Osteocyte (in vitro differentiated cells): ENCODE measurements at regions not wholly inside any gene's neighbourhood (a gene's known extent, or its start where the extent isn't known, plus 50 kb on each side); places are given as distances from the start of the nearest gene placed in this dataset.

Source experiments
- DNase-seq: peaks from one replicate; pipeline ENCODE4 v3.0.0; 2021; ENCODE audit warnings: mixed read lengths; ENCODE audit not compliant: unreplicated experiment; ENCODE audit errors: extremely low spot score
- H3K27ac Mint-ChIP-seq: one replicate; pipeline ENCODE4 v1.8.0; 2021; ENCODE audit warnings: mild to moderate bottlenecking, mixed read lengths; ENCODE audit not compliant: unreplicated experiment
- H3K27me3 Mint-ChIP-seq: one replicate; pipeline ENCODE4 v1.8.0; 2021; ENCODE audit warnings: mixed read lengths; ENCODE audit not compliant: unreplicated experiment
- H3K36me3 Mint-ChIP-seq: one replicate; pipeline ENCODE4 v1.8.0; 2021; ENCODE audit warnings: mixed read lengths; ENCODE audit not compliant: unreplicated experiment
- H3K4me1 Mint-ChIP-seq: one replicate; pipeline ENCODE4 v1.8.0; 2021; ENCODE audit warnings: mixed read lengths; ENCODE audit not compliant: unreplicated experiment
- H3K4me3 Mint-ChIP-seq: one replicate; pipeline ENCODE4 v1.8.0; 2021; ENCODE audit warnings: mild to moderate bottlenecking, moderate library complexity, mixed read lengths; ENCODE audit not compliant: unreplicated experiment
- H3K9me3 Mint-ChIP-seq: one replicate; pipeline ENCODE4 v1.8.0; 2021; ENCODE audit warnings: mixed read lengths; ENCODE audit not compliant: unreplicated experiment
- TF ChIP-seq, protein P1 (sequence below): fragments of 200-600 bp; sonication (generic); IDR thresholded peaks from 2 replicates; pipeline ENCODE4 v1.5.0; 2021; ENCODE audit warnings: antibody characterized with exemption, mild to moderate bottlenecking, moderate library complexity

GRCh38 chr9:79383096-79383495 is 188.7 kb upstream of the TLE4 start:
- H3K4me1 Mint-ChIP-seq: peaks cover 21% of the 10 kb centered on the region
- H3K27ac Mint-ChIP-seq: no peak overlapping the region
- no peaks in the 10 kb centered on the region for H3K27me3 Mint-ChIP-seq
- H3K9me3 Mint-ChIP-seq: peaks cover 19% of the 10 kb centered on the region
- H3K36me3 Mint-ChIP-seq: no peaks in the 10 kb centered on the region
- DNase-seq: no peak
- no peak overlapping the region for H3K4me3 Mint-ChIP-seq
- TF ChIP-seq, protein P1, sequence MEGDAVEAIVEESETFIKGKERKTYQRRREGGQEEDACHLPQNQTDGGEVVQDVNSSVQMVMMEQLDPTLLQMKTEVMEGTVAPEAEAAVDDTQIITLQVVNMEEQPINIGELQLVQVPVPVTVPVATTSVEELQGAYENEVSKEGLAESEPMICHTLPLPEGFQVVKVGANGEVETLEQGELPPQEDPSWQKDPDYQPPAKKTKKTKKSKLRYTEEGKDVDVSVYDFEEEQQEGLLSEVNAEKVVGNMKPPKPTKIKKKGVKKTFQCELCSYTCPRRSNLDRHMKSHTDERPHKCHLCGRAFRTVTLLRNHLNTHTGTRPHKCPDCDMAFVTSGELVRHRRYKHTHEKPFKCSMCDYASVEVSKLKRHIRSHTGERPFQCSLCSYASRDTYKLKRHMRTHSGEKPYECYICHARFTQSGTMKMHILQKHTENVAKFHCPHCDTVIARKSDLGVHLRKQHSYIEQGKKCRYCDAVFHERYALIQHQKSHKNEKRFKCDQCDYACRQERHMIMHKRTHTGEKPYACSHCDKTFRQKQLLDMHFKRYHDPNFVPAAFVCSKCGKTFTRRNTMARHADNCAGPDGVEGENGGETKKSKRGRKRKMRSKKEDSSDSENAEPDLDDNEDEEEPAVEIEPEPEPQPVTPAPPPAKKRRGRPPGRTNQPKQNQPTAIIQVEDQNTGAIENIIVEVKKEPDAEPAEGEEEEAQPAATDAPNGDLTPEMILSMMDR: no peak

GRCh38 chr9:79384091-79384490 is 187.7 kb upstream of the TLE4 start:
- Mint-ChIP-seq H3K36me3 (no peaks in the 10 kb centered on the region), H3K4me3 (no peak overlapping the region), H3K27ac (no peak overlapping the region), H3K27me3 (no peaks in the 10 kb centered on the region), H3K4me1 (peaks cover 26% of the 10 kb centered on the region), H3K9me3 (peaks cover 19% of the 10 kb centered on the region)
- TF ChIP-seq, protein P1: no peak
- DNase-seq: no peak

DNA sequence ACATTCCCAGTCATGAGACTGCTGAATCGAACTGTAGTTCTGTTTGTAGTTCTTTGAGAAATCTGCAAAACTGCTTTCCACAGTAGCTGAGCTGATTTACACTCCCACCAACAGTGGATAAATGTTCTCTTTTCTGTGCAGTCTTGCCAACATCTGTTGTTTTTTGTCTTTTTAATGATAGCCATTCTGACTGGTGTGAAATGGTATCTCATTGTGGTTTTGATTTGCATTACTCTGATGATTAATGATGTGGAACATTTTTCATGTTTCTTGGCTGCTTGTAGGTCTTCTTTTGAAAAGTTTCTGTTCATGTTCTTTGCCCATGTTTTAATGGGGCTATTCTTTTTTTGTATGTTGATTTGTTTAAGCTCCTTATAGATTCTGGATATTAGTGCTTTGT is 187.3 kb upstream of the TLE4 start:
- Mint-ChIP-seq H3K4me1 (peaks cover 26% of the 10 kb centered on the region), H3K9me3 (peaks cover 19% of the 10 kb centered on the region), H3K36me3 (no peaks in the 10 kb centered on the region), H3K4me3 (no peak overlapping the region), H3K27me3 (no peaks in the 10 kb centered on the region), H3K27ac (no peak overlapping the region)
- no peak for DNase-seq
- TF ChIP-seq, protein P1: no peak

DNA sequence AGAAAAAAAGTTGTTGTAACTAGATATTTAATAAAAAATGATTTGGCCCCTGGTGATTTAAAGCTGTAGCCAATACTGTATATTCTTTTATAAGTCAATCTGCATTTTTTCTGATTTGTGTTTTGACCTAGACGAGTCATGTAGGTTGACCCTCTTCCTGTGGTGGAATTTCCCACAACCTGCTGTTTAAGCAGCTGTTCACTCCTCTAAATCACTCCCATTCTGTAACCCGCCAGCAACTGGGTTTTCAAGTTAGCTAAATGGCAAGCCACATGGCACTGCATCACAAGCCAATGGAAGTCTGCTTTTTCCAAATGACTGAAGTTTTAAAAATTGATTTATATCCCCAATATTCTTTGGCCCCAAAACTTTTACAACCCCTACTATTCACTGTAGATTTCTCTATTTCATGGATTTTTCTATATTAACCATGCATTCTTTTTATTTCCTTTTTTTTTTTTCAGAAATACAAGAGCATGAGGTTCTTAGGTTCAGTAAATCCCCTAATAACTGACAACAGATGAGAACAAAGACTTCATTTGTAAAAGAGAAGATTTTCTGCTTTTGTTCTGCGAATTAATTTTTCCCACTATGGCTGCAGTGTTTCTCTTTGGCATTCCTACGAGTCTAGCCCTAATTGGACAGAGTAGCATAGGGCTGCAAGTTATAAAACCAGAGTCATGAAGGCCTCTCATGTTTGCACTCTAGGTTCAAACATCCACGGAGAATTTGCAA is 184.5 kb upstream of the TLE4 start:
- no peaks in the 10 kb centered on the region for H3K27me3 Mint-ChIP-seq
- TF ChIP-seq, protein P1: no peak
- H3K27ac Mint-ChIP-seq: no peak overlapping the region
- H3K36me3 Mint-ChIP-seq: no peaks in the 10 kb centered on the region
- H3K4me1 Mint-ChIP-seq: peaks cover 23% of the 10 kb centered on the region
- H3K4me3 Mint-ChIP-seq: no peak overlapping the region
- DNase-seq: no peak
- peaks cover 10% of the 10 kb centered on the region for H3K9me3 Mint-ChIP-seq

DNA sequence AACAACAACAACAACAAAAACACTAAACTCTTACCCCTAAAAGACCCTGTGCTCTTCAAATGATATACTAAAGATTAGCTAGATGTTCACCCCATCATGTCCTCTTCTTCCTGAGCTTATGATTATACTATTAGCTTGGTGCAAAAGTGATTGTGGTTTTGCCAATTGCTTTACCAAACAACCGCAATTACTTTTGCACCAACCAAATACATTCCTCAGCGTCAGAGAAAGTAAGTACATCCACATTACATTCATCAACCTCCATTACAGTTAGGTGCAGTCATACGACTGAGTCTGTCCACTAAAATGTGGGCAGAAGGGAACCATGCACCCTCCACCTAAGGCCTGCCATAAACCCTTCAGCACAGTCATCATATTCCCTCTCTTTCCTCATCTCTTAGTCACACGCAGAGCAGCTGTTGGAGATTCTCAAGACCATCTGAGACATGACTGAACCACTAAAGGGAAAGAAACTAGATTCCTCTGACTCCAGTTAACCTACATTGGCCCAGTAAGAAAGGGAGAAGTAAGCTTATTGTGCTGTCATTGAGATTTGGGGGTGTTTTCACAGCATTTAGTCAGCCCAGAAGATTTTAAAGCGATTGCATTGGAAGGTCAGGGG is 181.6 kb upstream of the TLE4 start:
- DNase-seq: no peak
- H3K27me3 Mint-ChIP-seq: no peaks in the 10 kb centered on the region
- no peak overlapping the region for H3K4me3 Mint-ChIP-seq
- H3K4me1 Mint-ChIP-seq: peaks cover 11% of the 10 kb centered on the region
- TF ChIP-seq, protein P1: no peak
- H3K36me3 Mint-ChIP-seq: no peaks in the 10 kb centered on the region
- peaks cover 3% of the 10 kb centered on the region for H3K9me3 Mint-ChIP-seq
- H3K27ac Mint-ChIP-seq: no peak overlapping the region
